ENCODE measurements at regions not wholly inside any gene's neighbourhood (a gene's known extent, or its start where the extent isn't known, plus 50 kb on each side); places are given as distances from the start of the nearest gene placed in this dataset.
"Not testable (repeated sequence)": the region's sequence is repeated elsewhere in the genome, so short reads cannot be mapped to it uniquely, and the experiment has no call there.

DNA sequence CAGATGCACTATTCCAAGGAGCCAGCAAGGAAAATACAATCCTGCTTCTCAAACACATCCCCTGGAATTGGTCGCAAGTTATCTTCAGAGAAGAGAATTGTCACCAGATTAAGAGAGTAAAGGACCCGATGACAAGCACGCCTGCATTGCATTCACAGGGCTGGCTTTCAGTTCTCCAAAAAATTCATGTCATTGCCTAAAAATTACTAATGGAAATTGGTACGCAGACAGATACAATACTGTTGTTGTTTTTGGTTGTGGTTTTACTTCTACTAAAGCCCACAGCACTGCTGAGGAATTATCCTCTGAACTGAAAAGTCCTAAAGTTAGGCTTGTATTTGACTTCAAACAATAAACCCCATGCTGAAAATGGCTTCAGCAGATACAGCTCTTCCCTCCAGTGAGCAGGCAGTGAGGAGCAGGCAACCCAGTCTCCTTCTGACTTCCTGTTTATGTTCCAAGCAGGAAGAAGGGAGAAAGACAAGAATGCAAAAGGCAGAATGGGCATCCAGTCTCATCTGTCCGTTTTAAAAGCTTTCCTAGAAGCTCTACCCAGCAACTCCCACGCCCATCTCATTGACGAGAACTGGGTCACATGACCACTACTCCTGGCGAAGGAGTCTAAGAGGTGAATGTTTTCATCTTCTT is 80.6 kb upstream of the ZNF366 start:
- no peak for DNase-seq (ENCODE audit: low spot score)
- TF ChIP-seq CTCF (IDR thresholded peaks at IDR 0.05) (no peak), EZH2phosphoT487 (IDR thresholded peaks at IDR 0.05) (no peak), EZH2 (IDR thresholded peaks at IDR 0.05) (no peak)
- Histone ChIP-seq H3K4me3 (no peak overlapping the region), H3K79me2 (ENCODE audit: low read depth) (no peaks in the 10 kb centered on the region), H4K20me1 (ENCODE audit: low read depth) (no peaks in the 10 kb centered on the region), H3K4me2 (no peak overlapping the region), H3K9me3 (ENCODE audit: low read depth) (no peaks in the 10 kb centered on the region), H3K27me3 (no peaks in the 10 kb centered on the region), H3F3A (ENCODE audit: low read depth) (no peaks in the 10 kb centered on the region), H3K27ac (no peak overlapping the region), H2AFZ (replicated peaks) (peak overlapping the region; percentile 91), H3K36me3 (no peaks in the 10 kb centered on the region), H3K4me1 (peaks cover 10% of the 10 kb centered on the region), H3K9ac (no peak overlapping the region)
- Mint-ChIP-seq H3K4me1 (peaks cover 11% of the 10 kb centered on the region), H3K9me3 (no peaks in the 10 kb centered on the region), H3K36me3 (no peaks in the 10 kb centered on the region), H3K27me3 (ENCODE audit: insufficient read depth, low read depth) (no peaks in the 10 kb centered on the region), H3K4me3 (no peak overlapping the region), H3K27ac (peak overlapping the region; percentile 8)

DNA sequence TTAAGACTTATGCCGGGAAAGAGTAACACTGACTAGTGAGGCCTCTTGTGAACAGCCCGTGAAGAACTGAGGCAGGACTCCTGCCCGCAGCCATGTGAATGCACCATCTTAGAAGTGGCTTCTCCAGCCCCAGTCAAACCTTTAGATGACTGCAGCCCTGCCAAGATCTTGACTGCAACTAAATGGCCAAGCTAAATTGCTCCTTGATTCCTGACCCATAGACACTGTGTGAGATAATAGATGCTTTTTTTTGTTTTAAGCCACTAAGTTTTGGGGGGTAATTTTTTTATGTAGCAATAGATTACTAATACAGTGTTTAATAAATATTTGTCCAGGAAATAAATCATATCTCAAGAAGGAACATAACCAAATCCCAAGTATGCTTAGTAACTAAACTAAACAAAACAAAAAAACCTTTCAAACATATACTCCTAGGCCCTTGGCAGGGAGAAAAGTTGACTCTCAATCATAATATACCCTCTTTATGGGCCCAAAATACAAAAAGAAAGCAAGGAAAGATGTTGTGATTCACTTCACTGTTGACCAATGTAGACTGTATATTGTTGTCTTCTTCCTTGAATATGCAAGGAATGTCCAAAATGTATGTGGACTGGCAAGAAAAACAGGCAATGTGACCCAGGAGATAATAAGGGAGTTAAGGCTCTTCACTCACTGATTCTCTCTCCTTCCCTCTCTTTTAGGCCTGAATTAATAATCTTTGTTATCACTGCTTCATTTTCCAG is 79.7 kb upstream of the ZNF366 start:
- TF ChIP-seq EZH2phosphoT487 (IDR thresholded peaks at IDR 0.05) (no peak), EZH2 (IDR thresholded peaks at IDR 0.05) (no peak), CTCF (IDR thresholded peaks at IDR 0.05) (no peak)
- no peak overlapping the region for H3K4me2 ChIP-seq
- peaks cover 11% of the 10 kb centered on the region for H3K4me1 Mint-ChIP-seq
- no peak overlapping the region for H3K4me3 ChIP-seq
- no peaks in the 10 kb centered on the region for H3K36me3 Mint-ChIP-seq
- H3K27ac ChIP-seq, result no peak overlapping the region
- peaks cover 10% of the 10 kb centered on the region for H3K4me1 ChIP-seq
- H3K9ac ChIP-seq, result no peak overlapping the region
- H3F3A ChIP-seq (ENCODE audit: low read depth), result no peaks in the 10 kb centered on the region
- H3K27me3 Mint-ChIP-seq (ENCODE audit: insufficient read depth, low read depth), result no peaks in the 10 kb centered on the region
- peak overlapping the region; percentile 91 for H2AFZ ChIP-seq (replicated peaks)
- H3K4me3 Mint-ChIP-seq, result no peak overlapping the region
- H3K79me2 ChIP-seq (ENCODE audit: low read depth), result no peaks in the 10 kb centered on the region
- H3K27me3 ChIP-seq, result no peaks in the 10 kb centered on the region
- no peaks in the 10 kb centered on the region for H3K36me3 ChIP-seq
- H4K20me1 ChIP-seq (ENCODE audit: low read depth), result no peaks in the 10 kb centered on the region
- no peak for DNase-seq (ENCODE audit: low spot score)
- no peaks in the 10 kb centered on the region for H3K9me3 ChIP-seq (ENCODE audit: low read depth)
- H3K9me3 Mint-ChIP-seq, result peaks cover 2% of the 10 kb centered on the region
- H3K27ac Mint-ChIP-seq, result no peak overlapping the region

DNA sequence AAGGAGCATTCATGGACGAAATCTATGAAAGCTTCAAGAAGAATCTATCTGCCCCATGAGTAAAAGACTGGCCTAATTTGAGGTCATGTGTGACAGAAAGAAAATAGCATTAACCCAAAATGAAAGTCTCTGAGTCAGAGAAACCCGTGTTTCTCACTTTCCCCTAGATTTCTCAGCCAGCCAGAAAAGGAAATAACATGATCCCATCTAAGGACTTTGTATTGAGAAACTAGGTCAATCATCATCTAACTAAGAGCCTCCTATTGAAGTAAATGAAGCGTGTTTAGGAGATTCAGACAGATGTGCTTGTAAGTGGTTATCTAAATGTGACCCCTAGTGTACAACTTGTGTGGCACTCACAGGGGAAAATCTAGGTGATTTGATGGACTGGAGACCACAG is 77.3 kb upstream of the ZNF366 start:
- Mint-ChIP-seq H3K27ac (no peak overlapping the region), H3K4me1 (peaks cover 11% of the 10 kb centered on the region), H3K27me3 (ENCODE audit: insufficient read depth, low read depth) (no peaks in the 10 kb centered on the region), H3K4me3 (no peak overlapping the region), H3K9me3 (peaks cover 14% of the 10 kb centered on the region), H3K36me3 (no peaks in the 10 kb centered on the region)
- Histone ChIP-seq H3K9me3 (ENCODE audit: low read depth) (no peaks in the 10 kb centered on the region), H3K36me3 (no peaks in the 10 kb centered on the region), H3F3A (ENCODE audit: low read depth) (no peaks in the 10 kb centered on the region), H3K4me2 (no peak overlapping the region), H4K20me1 (ENCODE audit: low read depth) (no peaks in the 10 kb centered on the region), H3K79me2 (ENCODE audit: low read depth) (no peaks in the 10 kb centered on the region), H3K4me3 (no peak overlapping the region), H3K4me1 (peaks cover 10% of the 10 kb centered on the region), H3K27me3 (no peaks in the 10 kb centered on the region), H3K9ac (no peak overlapping the region), H2AFZ (replicated peaks) (no peak overlapping the region), H3K27ac (no peak overlapping the region)
- TF ChIP-seq EZH2phosphoT487 (IDR thresholded peaks at IDR 0.05), result no peak
- TF ChIP-seq EZH2 (IDR thresholded peaks at IDR 0.05), result no peak
- no peak for TF ChIP-seq CTCF (IDR thresholded peaks at IDR 0.05)
- no peak for DNase-seq (ENCODE audit: low spot score)

DNA sequence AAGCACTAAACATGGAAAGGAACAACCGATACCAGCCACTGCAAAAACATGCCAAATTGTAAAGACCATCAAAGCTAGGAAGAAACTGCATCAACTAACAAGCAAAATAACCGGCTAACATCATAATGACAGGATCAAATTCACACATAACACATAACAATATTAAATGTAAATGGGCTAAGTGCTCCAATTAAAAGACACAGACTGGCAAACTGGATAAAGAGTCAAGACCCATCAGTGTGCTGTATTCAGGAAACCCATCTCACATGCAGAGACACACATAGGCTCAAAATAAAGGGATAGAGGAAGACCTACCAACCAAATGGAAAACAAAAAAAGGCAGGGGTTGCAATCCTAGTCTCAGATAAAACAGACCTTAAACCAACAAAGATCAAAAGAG is 72.1 kb upstream of the ZNF366 start:
- H3K4me1 Mint-ChIP-seq; H3K4me3 Mint-ChIP-seq; H3K9ac ChIP-seq; H3K27me3 Mint-ChIP-seq (ENCODE audit: insufficient read depth, low read depth); DNase-seq (ENCODE audit: low spot score); H2AFZ ChIP-seq (replicated peaks); H3K79me2 ChIP-seq (ENCODE audit: low read depth); H3F3A ChIP-seq (ENCODE audit: low read depth); H3K27me3 ChIP-seq; H3K36me3 ChIP-seq; H3K27ac ChIP-seq; H3K4me1 ChIP-seq; H3K4me3 ChIP-seq; H3K36me3 Mint-ChIP-seq; H3K4me2 ChIP-seq; H4K20me1 ChIP-seq (ENCODE audit: low read depth); H3K9me3 ChIP-seq (ENCODE audit: low read depth): not testable (repeated sequence)
- Mint-ChIP-seq H3K9me3 (peaks cover 33% of the 10 kb centered on the region), H3K27ac (peak overlapping the region; percentile 21)
